ENCODE measurements at regions not wholly inside any gene's neighbourhood (a gene's known extent, or its start where the extent isn't known, plus 50 kb on each side); places are given as distances from the start of the nearest gene placed in this dataset.

- TF ChIP-seq POLR2A (IDR thresholded peaks at IDR 0.05): no peak
- TF ChIP-seq CTCF (IDR thresholded peaks at IDR 0.05): no peak
- no peak for TF ChIP-seq POLR2AphosphoS5 (IDR thresholded peaks at IDR 0.05; ENCODE audit: insufficient read depth in 1 of 2, low read depth in 1 of 2)
- DNase-seq (ENCODE audit: extremely low spot score in 2 of 2): no peak
- Histone ChIP-seq H3K36me3 (no peaks in the 10 kb centered on the region), H3K4me3 (no peak overlapping the region), H3K27ac (no peak overlapping the region), H3K4me1 (no peaks in the 10 kb centered on the region), H3K27me3 (no peaks in the 10 kb centered on the region), H3K9me3 (no peaks in the 10 kb centered on the region)
- intact Hi-C loops (cut with DNase I): no loop called here
Observed at GRCh38 chr2:17239550-17239949, 278.7 kb downstream of the RAD51AP2 start.

- no peak overlapping the region for H3K4me3 ChIP-seq
- no peak overlapping the region for H3K27ac ChIP-seq
- no peaks in the 10 kb centered on the region for H3K27me3 ChIP-seq
- H3K9me3 ChIP-seq: no peaks in the 10 kb centered on the region
- no peaks in the 10 kb centered on the region for H3K36me3 ChIP-seq
- H3K4me1 ChIP-seq: no peaks in the 10 kb centered on the region
- no peak for DNase-seq (ENCODE audit: extremely low spot score in 2 of 2)
- TF ChIP-seq CTCF (IDR thresholded peaks at IDR 0.05) (no peak), POLR2AphosphoS5 (IDR thresholded peaks at IDR 0.05; ENCODE audit: insufficient read depth in 1 of 2, low read depth in 1 of 2) (no peak), POLR2A (IDR thresholded peaks at IDR 0.05) (no peak)
- intact Hi-C loops (cut with DNase I): no loop called here
Observed at GRCh38 chr2:17235167-17235566, 283.1 kb downstream of the RAD51AP2 start.

GRCh38 chr2:17232776-17233556 lies 285.3 kb downstream of the RAD51AP2 start:
- intact Hi-C loops (cut with DNase I): no loop called here

GRCh38 chr2:17231394-17231965 lies 286.8 kb downstream of the RAD51AP2 start:
- TF ChIP-seq CTCF (IDR thresholded peaks at IDR 0.05): no peak
- TF ChIP-seq POLR2A (IDR thresholded peaks at IDR 0.05): no peak
- TF ChIP-seq POLR2AphosphoS5 (IDR thresholded peaks at IDR 0.05; ENCODE audit: insufficient read depth in 1 of 2, low read depth in 1 of 2): no peak
- no peaks in the 10 kb centered on the region for H3K27me3 ChIP-seq
- no peak for DNase-seq (ENCODE audit: extremely low spot score in 2 of 2)
- intact Hi-C loops (cut with DNase I): no loop called here
- no peak overlapping the region for H3K4me3 ChIP-seq
- H3K9me3 ChIP-seq: no peaks in the 10 kb centered on the region
- H3K4me1 ChIP-seq: no peaks in the 10 kb centered on the region
- H3K36me3 ChIP-seq: no peaks in the 10 kb centered on the region
- no peak overlapping the region for H3K27ac ChIP-seq

More at GRCh38 chr2:17232776-17233556, 285.3 kb downstream of the RAD51AP2 start:
- Histone ChIP-seq H3K9me3 (no peaks in the 10 kb centered on the region), H3K27me3 (no peaks in the 10 kb centered on the region), H3K4me3 (no peak overlapping the region), H3K4me1 (no peaks in the 10 kb centered on the region), H3K36me3 (no peaks in the 10 kb centered on the region), H3K27ac (no peak overlapping the region)
- no peak for DNase-seq (ENCODE audit: extremely low spot score in 2 of 2)
- TF ChIP-seq POLR2AphosphoS5 (IDR thresholded peaks at IDR 0.05; ENCODE audit: insufficient read depth in 1 of 2, low read depth in 1 of 2): no peak
- TF ChIP-seq POLR2A (IDR thresholded peaks at IDR 0.05): no peak
- TF ChIP-seq CTCF (IDR thresholded peaks at IDR 0.05): no peak

- Histone ChIP-seq H3K9me3 (no peaks in the 10 kb centered on the region), H3K27me3 (no peaks in the 10 kb centered on the region), H3K36me3 (no peaks in the 10 kb centered on the region), H3K4me3 (no peak overlapping the region), H3K4me1 (no peaks in the 10 kb centered on the region), H3K27ac (no peak overlapping the region)
- no peak for TF ChIP-seq CTCF (IDR thresholded peaks at IDR 0.05)
- TF ChIP-seq POLR2AphosphoS5 (IDR thresholded peaks at IDR 0.05; ENCODE audit: insufficient read depth in 1 of 2, low read depth in 1 of 2): no peak
- no peak for TF ChIP-seq POLR2A (IDR thresholded peaks at IDR 0.05)
- intact Hi-C loops (cut with DNase I): no loop called here
- no peak for DNase-seq (ENCODE audit: extremely low spot score in 2 of 2)
Observed at GRCh38 chr2:17229414-17229813, 288.8 kb downstream of the RAD51AP2 start.
